SK-N-SH treated with all-trans-retinoic acid at 6 μM for 48 hours (cell line): ENCODE measurements at regions not wholly inside any gene's neighbourhood (a gene's known extent, or its start where the extent isn't known, plus 50 kb on each side); places are given as distances from the start of the nearest gene placed in this dataset.

ENCODE experiments used
- ATAC-seq: fragments of 200-7000 bp; cut with Tn5 transposase; 3 replicates; pipeline ENCODE4 v1.9.1; 2020; ENCODE audit warnings: mild to moderate bottlenecking, moderate library complexity
- BACH2 ChIP-seq: fragments of 250-450 bp; sonication (Bioruptor Pico); IDR thresholded peaks from 2 replicates; pipeline ENCODE4 v1.9.0; 2021; ENCODE audit warnings: mild to moderate bottlenecking, borderline replicate concordance
- CREB5 ChIP-seq: fragments of 250-450 bp; sonication (Bioruptor Pico); IDR thresholded peaks from 2 replicates; pipeline ENCODE4 v1.5.1; 2020; ENCODE audit warnings: low read depth, mild to moderate bottlenecking, moderate library complexity
- CSDC2 ChIP-seq: fragments of 250-450 bp; sonication (Bioruptor Pico); IDR thresholded peaks from 2 replicates; pipeline ENCODE4 v1.5.0; 2020; ENCODE audit warnings: mild to moderate bottlenecking, moderate library complexity
- CSRNP3 ChIP-seq: fragments of 250-450 bp; sonication (Bioruptor Pico); IDR thresholded peaks from 2 replicates; pipeline ENCODE4 v1.5.1; 2021; ENCODE audit warnings: mild to moderate bottlenecking, moderate library complexity
- ESRRG ChIP-seq: fragments of 250-450 bp; sonication (Bioruptor Pico); IDR thresholded peaks from 2 replicates; pipeline ENCODE4 v1.6.1; 2021; ENCODE audit warnings: mild to moderate bottlenecking
- GLIS3 ChIP-seq: fragments of 250-450 bp; sonication (Bioruptor Pico); IDR thresholded peaks from 2 replicates; pipeline ENCODE4 v1.5.0; 2020; ENCODE audit warnings: mild to moderate bottlenecking, moderate library complexity
- ISL1 ChIP-seq: fragments of 250-450 bp; sonication (Bioruptor Pico); IDR thresholded peaks from 2 replicates; pipeline ENCODE4 v2.1.2; 2022; ENCODE audit warnings: mild to moderate bottlenecking, moderate library complexity
- OSR1 ChIP-seq: fragments of 250-450 bp; sonication (Bioruptor Pico); IDR thresholded peaks from 2 replicates; pipeline ENCODE4 v1.8.0; 2022; ENCODE audit warnings: moderate library complexity, mild to moderate bottlenecking, inconsistent platforms
- PPARA ChIP-seq: fragments of 250-450 bp; sonication (Bioruptor Pico); IDR thresholded peaks from 2 replicates; pipeline ENCODE4 v1.5.0; 2020; ENCODE audit warnings: mild to moderate bottlenecking, borderline replicate concordance
- RARB ChIP-seq: fragments of 250-450 bp; sonication (Bioruptor Pico); IDR thresholded peaks from 2 replicates; pipeline ENCODE4 v1.8.0; 2021; ENCODE audit warnings: mild to moderate bottlenecking, moderate library complexity
- SNAI2 ChIP-seq: fragments of 250-450 bp; sonication (Bioruptor Pico); IDR thresholded peaks from 2 replicates; pipeline ENCODE4 v1.5.0; 2020; ENCODE audit warnings: mild to moderate bottlenecking, moderate library complexity
- TOX ChIP-seq: fragments of 250-450 bp; sonication (Bioruptor Pico); IDR thresholded peaks from 2 replicates; pipeline ENCODE4 v1.8.0; 2021; ENCODE audit warnings: mild to moderate bottlenecking, moderate library complexity, borderline replicate concordance
- ZC3H10 ChIP-seq: fragments of 250-450 bp; sonication (Bioruptor Pico); IDR thresholded peaks from 2 replicates; pipeline ENCODE4 v1.5.1; 2021; ENCODE audit warnings: mild to moderate bottlenecking, moderate library complexity
- ZFP3 ChIP-seq: fragments of 250-450 bp; sonication (Bioruptor Pico); IDR thresholded peaks from 2 replicates; pipeline ENCODE4 v1.5.0; 2020; ENCODE audit warnings: mild to moderate bottlenecking, moderate library complexity
- ZFP30 ChIP-seq: fragments of 450-650 bp; formaldehyde crosslinking; IDR thresholded peaks from 2 replicates; pipeline ENCODE4 v1.5.0; 2022; ENCODE audit warnings: mild to moderate bottlenecking, moderate library complexity
- ZNF565 ChIP-seq: fragments of 450-650 bp; formaldehyde crosslinking; conservative IDR thresholded peaks from 2 replicates; pipeline ENCODE4 v1.5.0; 2020; ENCODE audit warnings: low read depth, mild to moderate bottlenecking, moderate library complexity
- ZNF70 ChIP-seq: fragments of 450-650 bp; formaldehyde crosslinking; IDR thresholded peaks from 2 replicates; pipeline ENCODE4 v1.5.0; 2020; ENCODE audit warnings: mild to moderate bottlenecking, moderate library complexity
- ZNF8 ChIP-seq: fragments of 450-650 bp; formaldehyde crosslinking; IDR thresholded peaks from 2 replicates; pipeline ENCODE4 v1.5.0; 2020; ENCODE audit warnings: mild to moderate bottlenecking, moderate library complexity
- TF ChIP-seq, protein P1 (sequence below): fragments of 250-450 bp; sonication (Bioruptor Pico); IDR thresholded peaks from 2 replicates; pipeline ENCODE4 v1.8.0; 2021; ENCODE audit warnings: low read depth, mild to moderate bottlenecking, moderate library complexity, borderline replicate concordance
- TF ChIP-seq, protein P2 (sequence below): fragments of 250-450 bp; sonication (Bioruptor Pico); IDR thresholded peaks from 2 replicates; pipeline ENCODE4 v1.8.0; 2020; ENCODE audit warnings: mild to moderate bottlenecking, moderate library complexity, borderline replicate concordance
- TF ChIP-seq, protein P3 (sequence below): fragments of 250-450 bp; sonication (Bioruptor Pico); IDR thresholded peaks from 2 replicates; pipeline ENCODE4 v1.5.0; 2020; ENCODE audit warnings: mild to moderate bottlenecking, moderate library complexity

DNA sequence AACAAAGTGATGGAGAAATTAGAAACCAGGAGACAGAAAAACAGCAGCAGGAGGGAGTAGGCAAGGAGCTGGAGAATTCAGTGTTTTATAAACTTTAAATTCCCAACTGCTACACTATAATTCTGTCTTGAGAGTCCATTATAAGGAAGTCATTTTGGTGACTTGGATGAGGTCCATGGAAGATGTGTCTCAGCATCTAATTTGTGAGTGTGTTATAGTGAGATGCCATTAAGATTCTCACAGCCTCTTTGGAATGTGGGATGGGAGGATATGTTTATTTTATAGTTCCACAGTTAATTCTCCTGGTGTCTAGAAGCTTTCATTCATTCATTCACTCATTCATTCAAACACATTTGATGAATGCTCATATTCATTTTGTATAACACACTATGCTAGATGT lies 206.0 kb upstream of the MYOCD start:
- ATAC-seq = no peak
- TF ChIP-seq GLIS3 (CRISPR knock-in tag) (no peak), ZFP30 (no peak), ZC3H10 (CRISPR knock-in tag) (no peak), ESRRG (CRISPR knock-in tag) (no peak), SNAI2 (no peak), ZNF8 (CRISPR knock-in tag) (no peak), BACH2 (CRISPR knock-in tag) (no peak), ZNF565 (no peak), CSDC2 (CRISPR knock-in tag) (no peak), ZNF70 (CRISPR knock-in tag) (no peak), PPARA (CRISPR knock-in tag) (no peak), CREB5 (CRISPR knock-in tag) (no peak)
- TF ChIP-seq, protein P1, sequence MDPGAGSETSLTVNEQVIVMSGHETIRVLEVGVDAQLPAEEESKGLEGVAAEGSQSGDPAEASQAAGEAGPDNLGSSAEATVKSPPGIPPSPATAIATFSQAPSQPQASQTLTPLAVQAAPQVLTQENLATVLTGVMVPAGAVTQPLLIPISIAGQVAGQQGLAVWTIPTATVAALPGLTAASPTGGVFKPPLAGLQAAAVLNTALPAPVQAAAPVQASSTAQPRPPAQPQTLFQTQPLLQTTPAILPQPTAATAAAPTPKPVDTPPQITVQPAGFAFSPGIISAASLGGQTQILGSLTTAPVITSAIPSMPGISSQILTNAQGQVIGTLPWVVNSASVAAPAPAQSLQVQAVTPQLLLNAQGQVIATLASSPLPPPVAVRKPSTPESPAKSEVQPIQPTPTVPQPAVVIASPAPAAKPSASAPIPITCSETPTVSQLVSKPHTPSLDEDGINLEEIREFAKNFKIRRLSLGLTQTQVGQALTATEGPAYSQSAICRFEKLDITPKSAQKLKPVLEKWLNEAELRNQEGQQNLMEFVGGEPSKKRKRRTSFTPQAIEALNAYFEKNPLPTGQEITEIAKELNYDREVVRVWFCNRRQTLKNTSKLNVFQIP (CRISPR knock-in tag) = no peak
- TF ChIP-seq, protein P2, sequence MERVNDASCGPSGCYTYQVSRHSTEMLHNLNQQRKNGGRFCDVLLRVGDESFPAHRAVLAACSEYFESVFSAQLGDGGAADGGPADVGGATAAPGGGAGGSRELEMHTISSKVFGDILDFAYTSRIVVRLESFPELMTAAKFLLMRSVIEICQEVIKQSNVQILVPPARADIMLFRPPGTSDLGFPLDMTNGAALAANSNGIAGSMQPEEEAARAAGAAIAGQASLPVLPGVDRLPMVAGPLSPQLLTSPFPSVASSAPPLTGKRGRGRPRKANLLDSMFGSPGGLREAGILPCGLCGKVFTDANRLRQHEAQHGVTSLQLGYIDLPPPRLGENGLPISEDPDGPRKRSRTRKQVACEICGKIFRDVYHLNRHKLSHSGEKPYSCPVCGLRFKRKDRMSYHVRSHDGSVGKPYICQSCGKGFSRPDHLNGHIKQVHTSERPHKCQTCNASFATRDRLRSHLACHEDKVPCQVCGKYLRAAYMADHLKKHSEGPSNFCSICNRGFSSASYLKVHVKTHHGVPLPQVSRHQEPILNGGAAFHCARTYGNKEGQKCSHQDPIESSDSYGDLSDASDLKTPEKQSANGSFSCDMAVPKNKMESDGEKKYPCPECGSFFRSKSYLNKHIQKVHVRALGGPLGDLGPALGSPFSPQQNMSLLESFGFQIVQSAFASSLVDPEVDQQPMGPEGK (CRISPR knock-in tag) = no peak
- TF ChIP-seq, protein P3, sequence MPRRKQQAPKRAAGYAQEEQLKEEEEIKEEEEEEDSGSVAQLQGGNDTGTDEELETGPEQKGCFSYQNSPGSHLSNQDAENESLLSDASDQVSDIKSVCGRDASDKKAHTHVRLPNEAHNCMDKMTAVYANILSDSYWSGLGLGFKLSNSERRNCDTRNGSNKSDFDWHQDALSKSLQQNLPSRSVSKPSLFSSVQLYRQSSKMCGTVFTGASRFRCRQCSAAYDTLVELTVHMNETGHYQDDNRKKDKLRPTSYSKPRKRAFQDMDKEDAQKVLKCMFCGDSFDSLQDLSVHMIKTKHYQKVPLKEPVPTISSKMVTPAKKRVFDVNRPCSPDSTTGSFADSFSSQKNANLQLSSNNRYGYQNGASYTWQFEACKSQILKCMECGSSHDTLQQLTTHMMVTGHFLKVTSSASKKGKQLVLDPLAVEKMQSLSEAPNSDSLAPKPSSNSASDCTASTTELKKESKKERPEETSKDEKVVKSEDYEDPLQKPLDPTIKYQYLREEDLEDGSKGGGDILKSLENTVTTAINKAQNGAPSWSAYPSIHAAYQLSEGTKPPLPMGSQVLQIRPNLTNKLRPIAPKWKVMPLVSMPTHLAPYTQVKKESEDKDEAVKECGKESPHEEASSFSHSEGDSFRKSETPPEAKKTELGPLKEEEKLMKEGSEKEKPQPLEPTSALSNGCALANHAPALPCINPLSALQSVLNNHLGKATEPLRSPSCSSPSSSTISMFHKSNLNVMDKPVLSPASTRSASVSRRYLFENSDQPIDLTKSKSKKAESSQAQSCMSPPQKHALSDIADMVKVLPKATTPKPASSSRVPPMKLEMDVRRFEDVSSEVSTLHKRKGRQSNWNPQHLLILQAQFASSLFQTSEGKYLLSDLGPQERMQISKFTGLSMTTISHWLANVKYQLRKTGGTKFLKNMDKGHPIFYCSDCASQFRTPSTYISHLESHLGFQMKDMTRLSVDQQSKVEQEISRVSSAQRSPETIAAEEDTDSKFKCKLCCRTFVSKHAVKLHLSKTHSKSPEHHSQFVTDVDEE = no peak

DNA sequence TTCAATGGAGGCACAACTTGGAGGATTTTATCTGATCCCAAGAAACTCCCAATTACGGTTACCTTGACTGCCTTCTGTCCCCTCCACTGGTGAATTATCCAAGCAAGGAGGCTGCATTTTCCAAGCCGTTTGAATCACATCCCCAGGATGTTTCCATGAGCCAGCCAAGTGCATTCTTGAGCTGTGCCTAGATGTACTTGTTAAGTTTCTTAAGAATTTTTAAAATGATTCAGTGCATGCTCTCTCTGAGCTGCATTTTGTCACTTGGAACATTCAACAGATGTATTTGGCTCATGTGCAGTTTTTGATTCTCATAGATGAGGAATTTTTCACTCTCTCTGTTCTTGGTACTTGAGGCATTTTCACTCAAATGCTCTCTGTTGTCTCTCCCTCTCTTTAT lies 202.6 kb upstream of the MYOCD start:
- no peak for TF ChIP-seq ZFP3 (CRISPR knock-in tag)
- no peak for TF ChIP-seq RARB (CRISPR knock-in tag)
- no peak for TF ChIP-seq ZNF8 (CRISPR knock-in tag)
- no peak for TF ChIP-seq ZNF565
- TF ChIP-seq ZFP30 = no peak
- TF ChIP-seq, protein P1 (CRISPR knock-in tag) = no peak
- TF ChIP-seq ZNF70 (CRISPR knock-in tag) = no peak
- ATAC-seq = no peak

GRCh38 chr17:12472252-12473173 lies 193.2 kb upstream of the MYOCD start:
- TF ChIP-seq TOX (CRISPR knock-in tag) (no peak), SNAI2 (no peak), ZC3H10 (CRISPR knock-in tag) (no peak), ZNF70 (CRISPR knock-in tag) (no peak), GLIS3 (CRISPR knock-in tag) (no peak), ZFP30 (no peak), ISL1 (CRISPR knock-in tag) (no peak), OSR1 (no peak), ESRRG (CRISPR knock-in tag) (no peak), CSRNP3 (CRISPR knock-in tag) (no peak)
- TF ChIP-seq, protein P2 (CRISPR knock-in tag) = no peak
- TF ChIP-seq, all 23 proteins: peak for 0
- no peak for ATAC-seq
